ENCODE measurements at regions not wholly inside any gene's neighbourhood (a gene's known extent, or its start where the extent isn't known, plus 50 kb on each side); places are given as distances from the start of the nearest gene placed in this dataset.

GRCh38 chr5:105726093-105726492 is 1944.6 kb downstream of the EFNA5 start:
- 85 to 86% methylated on average over 4 of the region's 4 CpGs for WGBS, 2 donors
- DNase-seq = no peak
- TF ChIP-seq CTCF (IDR thresholded peaks at IDR 0.05; ENCODE audit: control extremely low read depth, extremely low read depth) = no peak
- no peak for ATAC-seq (ENCODE audit: insufficient read depth, low FRiP score)
- no peaks in the 10 kb centered on the region for H3K36me3 ChIP-seq (ENCODE audit: control insufficient read depth in 4 of 4, insufficient read depth in 4 of 4, low read length in 4 of 4)
- no peak overlapping the region for H3K27ac ChIP-seq (ENCODE audit: low read depth in 1 of 2, low read length in 1 of 2)
- no peaks in the 10 kb centered on the region for H3K27me3 ChIP-seq (ENCODE audit: control insufficient read depth in 3 of 3, insufficient read depth in 3 of 3, low read length in 2 of 3)
- H3K9me3 ChIP-seq (ENCODE audit: control insufficient read depth in 4 of 4, insufficient read depth in 3 of 4, low read length in 3 of 4) = peaks cover 0 to 3% (median 0%) of the 10 kb centered on the region in 4 donors
- H3K9ac ChIP-seq (ENCODE audit: insufficient read depth in 1 of 2, low read length in 2 of 2) = no peak overlapping the region
- H3K4me3 ChIP-seq = no peak overlapping the region
- H3K4me1 ChIP-seq (ENCODE audit: control insufficient read depth in 5 of 5, insufficient read depth in 5 of 5, low read length in 5 of 5) = no peaks in the 10 kb centered on the region

GRCh38 chr5:105708442-105708841 is 1962.3 kb downstream of the EFNA5 start:
- Histone ChIP-seq H3K4me3 (no peak overlapping the region), H3K9ac (ENCODE audit: insufficient read depth in 1 of 2, low read length in 2 of 2) (no peak overlapping the region), H3K4me1 (ENCODE audit: control insufficient read depth in 5 of 5, insufficient read depth in 5 of 5, low read length in 5 of 5) (no peaks in the 10 kb centered on the region), H3K27me3 (ENCODE audit: control insufficient read depth in 3 of 3, insufficient read depth in 3 of 3, low read length in 2 of 3) (no peaks in the 10 kb centered on the region), H3K36me3 (ENCODE audit: control insufficient read depth in 4 of 4, insufficient read depth in 4 of 4, low read length in 4 of 4) (no peaks in the 10 kb centered on the region), H3K27ac (ENCODE audit: low read depth in 1 of 2, low read length in 1 of 2) (no peak overlapping the region), H3K9me3 (ENCODE audit: control insufficient read depth in 4 of 4, insufficient read depth in 3 of 4, low read length in 3 of 4) (peaks cover 0 to 2% (median 0%) of the 10 kb centered on the region in 4 donors)
- WGBS, 2 donors = 73 to 77% methylated on average over 1 of the region's 1 CpG
- DNase-seq = no peak
- ATAC-seq (ENCODE audit: insufficient read depth, low FRiP score) = no peak
- no peak for TF ChIP-seq CTCF (IDR thresholded peaks at IDR 0.05; ENCODE audit: control extremely low read depth, extremely low read depth)

GRCh38 chr5:105702323-105702722 is 1968.4 kb downstream of the EFNA5 start:
- DNase-seq (no peak), ATAC-seq (ENCODE audit: insufficient read depth, low FRiP score) (no peak)
- Histone ChIP-seq H3K36me3 (ENCODE audit: control insufficient read depth in 4 of 4, insufficient read depth in 4 of 4, low read length in 4 of 4) (no peaks in the 10 kb centered on the region), H3K4me3 (no peak overlapping the region), H3K4me1 (ENCODE audit: control insufficient read depth in 5 of 5, insufficient read depth in 5 of 5, low read length in 5 of 5) (no peaks in the 10 kb centered on the region), H3K9ac (ENCODE audit: insufficient read depth in 1 of 2, low read length in 2 of 2) (no peak overlapping the region), H3K27me3 (ENCODE audit: control insufficient read depth in 3 of 3, insufficient read depth in 3 of 3, low read length in 2 of 3) (no peaks in the 10 kb centered on the region), H3K27ac (ENCODE audit: low read depth in 1 of 2, low read length in 1 of 2) (no peak overlapping the region), H3K9me3 (ENCODE audit: control insufficient read depth in 4 of 4, insufficient read depth in 3 of 4, low read length in 3 of 4) (peaks cover 0 to 8% (median 5%) of the 10 kb centered on the region in 4 donors)
- TF ChIP-seq CTCF (IDR thresholded peaks at IDR 0.05; ENCODE audit: control extremely low read depth, extremely low read depth) = no peak

GRCh38 chr5:105696440-105696839 is 1974.3 kb downstream of the EFNA5 start:
- Histone ChIP-seq H3K9me3 (ENCODE audit: control insufficient read depth in 4 of 4, insufficient read depth in 3 of 4, low read length in 3 of 4) (peaks cover 0 to 6% (median 2%) of the 10 kb centered on the region in 4 donors), H3K27ac (ENCODE audit: low read depth in 1 of 2, low read length in 1 of 2) (no peak overlapping the region), H3K36me3 (ENCODE audit: control insufficient read depth in 4 of 4, insufficient read depth in 4 of 4, low read length in 4 of 4) (no peaks in the 10 kb centered on the region), H3K27me3 (ENCODE audit: control insufficient read depth in 3 of 3, insufficient read depth in 3 of 3, low read length in 2 of 3) (no peaks in the 10 kb centered on the region), H3K4me1 (ENCODE audit: control insufficient read depth in 5 of 5, insufficient read depth in 5 of 5, low read length in 5 of 5) (no peaks in the 10 kb centered on the region), H3K4me3 (no peak overlapping the region), H3K9ac (ENCODE audit: insufficient read depth in 1 of 2, low read length in 2 of 2) (no peak overlapping the region)
- no peak for TF ChIP-seq CTCF (IDR thresholded peaks at IDR 0.05; ENCODE audit: control extremely low read depth, extremely low read depth)
- no peak for ATAC-seq (ENCODE audit: insufficient read depth, low FRiP score)
- DNase-seq = no peak
- 87 to 96% methylated on average over 2 of the region's 2 CpGs for WGBS, 2 donors
